Heart left ventricle (tissue), 13 donors: ENCODE measurements at regions not wholly inside any gene's neighbourhood (a gene's known extent, or its start where the extent isn't known, plus 50 kb on each side); places are given as distances from the start of the nearest gene placed in this dataset.

ENCODE experiments used
- POLR2A ChIP-seq, 2 donors: fragments of 450-650 bp; IDR thresholded peaks; one replicate each; pipeline ENCODE4 v1.6.1; 2017; ENCODE audit warnings: antibody characterized with exemption in 2 of 2, mild to moderate bottlenecking in 2 of 2, moderate library complexity in 2 of 2
- TF ChIP-seq, protein P1 (sequence below), 12 donors: fragments of 200-600 bp; sonication (generic) in 4 of 12; IDR thresholded peaks; one replicate each; pipeline versions ENCODE4 v1.5.0 to v1.8.0; 2018 to 2022; ENCODE audit warnings: antibody characterized with exemption in 12 of 12, mild to moderate bottlenecking in 5 of 12
- donor health status: ischemic (EF 13 %, LVEDD 7.1; RV severe dilation, severe dysfunction).
- donor health status: DM: no; HTN: yes; CAD: no.
- donor health status: DM: no; HTN: no; CAD: no.
- donor health status: ischemic (EF 25% LVEDD 6.9; RV normal size, moderate dysfunction).
- donor health status: ischemic (EF 25% LVEDD 5.7; RV mildly dilated, moderate dysfunction).
- donor health status: ischemic (EF 35%, LVEDD 5.7; RV mildly dilated, moderate dysfunction).
- donor health status: nonischemic (EF 11% LVEDD 7.7; RV severe dilation, severe dysfunction).
- donor health status: DM: yes; HTN: yes; CAD: no.
- donor health status: PGD.
- donor health status: ischemic (EF 29% LVEDD 5.4; RV normal size, mild dysfunction).
- donor health status: nonischemic (EF 23%, LVEDD 6.1; RV moderate dilation, normal function).

DNA sequence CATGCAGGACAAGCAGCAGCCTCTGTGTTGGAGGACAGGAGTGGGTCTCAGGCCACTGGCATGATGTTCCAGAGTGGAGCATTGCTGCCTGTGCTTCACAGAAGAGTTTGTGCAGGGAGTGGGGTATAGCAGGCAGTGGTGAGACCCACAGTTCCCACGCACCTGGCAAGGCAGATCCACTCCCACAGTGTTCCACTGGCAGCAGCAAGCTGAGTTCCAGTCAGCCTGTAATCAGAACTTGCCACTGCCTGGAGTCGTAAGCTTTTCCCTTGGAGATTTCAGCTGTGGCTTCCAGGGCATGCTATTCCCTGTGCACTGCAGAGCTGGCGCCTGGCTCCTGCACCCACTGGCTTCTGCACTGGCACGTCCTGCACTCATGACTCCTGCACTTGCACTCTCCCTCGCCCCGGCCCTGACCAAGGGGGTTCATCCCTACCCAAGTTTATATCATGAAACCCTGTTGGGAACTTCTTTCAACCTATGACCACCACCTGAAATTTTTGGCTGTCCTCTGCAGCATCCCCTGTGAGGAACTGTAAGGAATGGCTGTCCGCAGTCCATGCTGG, 1144.3 kb downstream of the RAPGEF2 start:
- TF ChIP-seq, protein P1, sequence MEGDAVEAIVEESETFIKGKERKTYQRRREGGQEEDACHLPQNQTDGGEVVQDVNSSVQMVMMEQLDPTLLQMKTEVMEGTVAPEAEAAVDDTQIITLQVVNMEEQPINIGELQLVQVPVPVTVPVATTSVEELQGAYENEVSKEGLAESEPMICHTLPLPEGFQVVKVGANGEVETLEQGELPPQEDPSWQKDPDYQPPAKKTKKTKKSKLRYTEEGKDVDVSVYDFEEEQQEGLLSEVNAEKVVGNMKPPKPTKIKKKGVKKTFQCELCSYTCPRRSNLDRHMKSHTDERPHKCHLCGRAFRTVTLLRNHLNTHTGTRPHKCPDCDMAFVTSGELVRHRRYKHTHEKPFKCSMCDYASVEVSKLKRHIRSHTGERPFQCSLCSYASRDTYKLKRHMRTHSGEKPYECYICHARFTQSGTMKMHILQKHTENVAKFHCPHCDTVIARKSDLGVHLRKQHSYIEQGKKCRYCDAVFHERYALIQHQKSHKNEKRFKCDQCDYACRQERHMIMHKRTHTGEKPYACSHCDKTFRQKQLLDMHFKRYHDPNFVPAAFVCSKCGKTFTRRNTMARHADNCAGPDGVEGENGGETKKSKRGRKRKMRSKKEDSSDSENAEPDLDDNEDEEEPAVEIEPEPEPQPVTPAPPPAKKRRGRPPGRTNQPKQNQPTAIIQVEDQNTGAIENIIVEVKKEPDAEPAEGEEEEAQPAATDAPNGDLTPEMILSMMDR (IDR thresholded peaks at IDR 0.05) = no peak
- no peak for TF ChIP-seq POLR2A (IDR thresholded peaks at IDR 0.05)
